HepG2 (cell line): ENCODE measurements at regions not wholly inside any gene's neighbourhood (a gene's known extent, or its start where the extent isn't known, plus 50 kb on each side); places are given as distances from the start of the nearest gene placed in this dataset.

Source experiments
- ERF ChIP-seq: IDR thresholded peaks from 2 replicates; pipeline ENCODE4 v1.6.1; 2018; ENCODE audit warnings: missing biosample characterization, missing genetic modification reagents
- GTF2F1 ChIP-seq: fragments of 150-350 bp; IDR thresholded peaks from 2 replicates; pipeline ENCODE4 v1.6.1; 2014; ENCODE audit warnings: low read length
- NFIB ChIP-seq: sonication (generic); formaldehyde crosslinking; IDR thresholded peaks from 2 replicates; pipeline ENCODE4 v1.9.0; 2021; ENCODE audit warnings: missing genetic modification reagents, mild to moderate bottlenecking, borderline replicate concordance
- NR2C2 ChIP-seq: sonication (generic); formaldehyde crosslinking; IDR thresholded peaks from 2 replicates; pipeline ENCODE4 v1.4.0; 2020; ENCODE audit warnings: missing genetic modification reagents, mild to moderate bottlenecking, moderate library complexity, borderline replicate concordance
- PRDM10 ChIP-seq: sonication (generic); formaldehyde crosslinking; IDR thresholded peaks from 2 replicates; pipeline ENCODE4 v1.4.0; 2020; ENCODE audit warnings: low read depth, missing genetic modification reagents
- RFX5 ChIP-seq: IDR thresholded peaks from 2 replicates; pipeline ENCODE4 v1.6.1; 2011; ENCODE audit warnings: low read depth, low read length, improper control_type of control experiment
- TBP ChIP-seq: sonication (generic); formaldehyde crosslinking; IDR thresholded peaks from 2 replicates; pipeline ENCODE4 v1.5.0; 2020; ENCODE audit warnings: missing genetic modification reagents
- THAP11 ChIP-seq: IDR thresholded peaks from 2 replicates; pipeline ENCODE4 v1.6.1; 2016; ENCODE audit warnings: missing biosample characterization, missing genetic modification reagents
- ZNF274 ChIP-seq: sonication (generic); formaldehyde crosslinking; IDR thresholded peaks from 2 replicates; pipeline ENCODE4 v1.5.1; 2020; ENCODE audit warnings: mild to moderate bottlenecking, missing genetic modification reagents
- ZNF572 ChIP-seq: sonication (generic); formaldehyde crosslinking; IDR thresholded peaks from 2 replicates; pipeline ENCODE4 v1.5.1; 2020; ENCODE audit warnings: mild to moderate bottlenecking, missing genetic modification reagents
- ZNF660 ChIP-seq: sonication (generic); formaldehyde crosslinking; IDR thresholded peaks from 2 replicates; pipeline ENCODE4 v1.5.1; 2020; ENCODE audit warnings: mild to moderate bottlenecking, low read depth, missing genetic modification reagents, borderline replicate concordance
- ZSCAN12 ChIP-seq: sonication (generic); formaldehyde crosslinking; IDR thresholded peaks from 2 replicates; pipeline ENCODE4 v1.9.0; 2021; ENCODE audit warnings: mild to moderate bottlenecking, missing genetic modification reagents
- TF ChIP-seq, protein P1 (sequence below): sonication (generic); formaldehyde crosslinking; IDR thresholded peaks from 2 replicates; pipeline ENCODE4 v1.5.1; 2020; ENCODE audit warnings: mild to moderate bottlenecking, missing genetic modification reagents

DNA sequence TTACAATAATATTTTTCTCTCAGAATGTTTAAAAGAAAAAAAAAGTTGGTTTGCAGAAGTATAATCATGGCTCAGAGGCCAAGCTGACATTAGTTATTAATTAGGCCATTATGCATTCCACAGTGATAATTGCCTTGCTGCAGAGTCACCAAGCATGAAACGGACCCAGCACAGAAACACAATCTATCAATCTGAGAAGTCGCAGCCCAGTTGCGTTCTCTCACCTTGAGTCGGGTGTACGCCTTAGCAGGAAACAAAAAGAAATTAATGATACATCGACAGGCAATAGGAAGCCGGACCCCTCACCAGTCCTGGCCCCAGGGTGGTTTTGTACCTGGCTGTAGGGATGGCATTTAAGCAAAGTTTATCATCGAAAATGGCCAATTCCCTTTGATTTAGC, 129.7 kb downstream of the PHETA1 start:
- no peak for TF ChIP-seq RFX5
- no peak for TF ChIP-seq ZNF660 (CRISPR knock-in tag)
- no peak for TF ChIP-seq TBP (CRISPR knock-in tag)
- TF ChIP-seq ZSCAN12: no peak
- no peak for TF ChIP-seq ZNF274 (CRISPR knock-in tag)
- no peak for TF ChIP-seq GTF2F1
- TF ChIP-seq NFIB: no peak
- TF ChIP-seq THAP11 (CRISPR knock-in tag): no peak
- no peak for TF ChIP-seq ERF
- no peak for TF ChIP-seq PRDM10 (CRISPR knock-in tag)
- TF ChIP-seq, protein P1, sequence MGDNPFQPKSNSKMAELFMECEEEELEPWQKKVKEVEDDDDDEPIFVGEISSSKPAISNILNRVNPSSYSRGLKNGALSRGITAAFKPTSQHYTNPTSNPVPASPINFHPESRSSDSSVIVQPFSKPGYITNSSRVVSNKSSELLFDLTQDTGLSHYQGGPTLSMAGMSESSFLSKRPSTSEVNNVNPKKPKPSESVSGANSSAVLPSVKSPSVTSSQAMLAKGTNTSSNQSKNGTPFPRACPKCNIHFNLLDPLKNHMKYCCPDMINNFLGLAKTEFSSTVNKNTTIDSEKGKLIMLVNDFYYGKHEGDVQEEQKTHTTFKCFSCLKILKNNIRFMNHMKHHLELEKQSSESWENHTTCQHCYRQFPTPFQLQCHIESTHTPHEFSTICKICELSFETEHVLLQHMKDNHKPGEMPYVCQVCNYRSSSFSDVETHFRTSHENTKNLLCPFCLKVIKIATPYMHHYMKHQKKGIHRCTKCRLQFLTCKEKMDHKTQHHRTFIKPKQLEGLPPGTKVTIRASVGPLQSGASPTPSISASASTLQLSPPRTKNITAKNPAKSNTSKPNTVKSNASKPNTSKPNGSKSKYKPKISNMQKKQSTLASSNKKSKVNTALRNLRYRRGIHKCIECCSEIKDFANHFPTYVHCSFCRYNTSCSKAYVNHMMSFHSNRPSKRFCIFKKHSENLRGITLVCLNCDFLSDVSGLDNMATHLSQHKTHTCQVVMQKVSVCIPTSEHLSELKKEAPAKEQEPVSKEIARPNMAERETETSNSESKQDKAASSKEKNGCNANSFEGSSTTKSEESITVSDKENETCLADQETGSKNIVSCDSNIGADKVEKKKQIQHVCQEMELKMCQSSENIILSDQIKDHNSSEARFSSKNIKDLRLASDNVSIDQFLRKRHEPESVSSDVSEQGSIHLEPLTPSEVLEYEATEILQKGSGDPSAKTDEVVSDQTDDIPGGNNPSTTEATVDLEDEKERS (CRISPR knock-in tag): no peak
- TF ChIP-seq NR2C2 (CRISPR knock-in tag): no peak
- TF ChIP-seq ZNF572: no peak
